ENCODE measurements at regions not wholly inside any gene's neighbourhood (a gene's known extent, or its start where the extent isn't known, plus 50 kb on each side); places are given as distances from the start of the nearest gene placed in this dataset.
"Not testable (repeated sequence)": the region's sequence is repeated elsewhere in the genome, so short reads cannot be mapped to it uniquely, and the experiment has no call there.

DNA sequence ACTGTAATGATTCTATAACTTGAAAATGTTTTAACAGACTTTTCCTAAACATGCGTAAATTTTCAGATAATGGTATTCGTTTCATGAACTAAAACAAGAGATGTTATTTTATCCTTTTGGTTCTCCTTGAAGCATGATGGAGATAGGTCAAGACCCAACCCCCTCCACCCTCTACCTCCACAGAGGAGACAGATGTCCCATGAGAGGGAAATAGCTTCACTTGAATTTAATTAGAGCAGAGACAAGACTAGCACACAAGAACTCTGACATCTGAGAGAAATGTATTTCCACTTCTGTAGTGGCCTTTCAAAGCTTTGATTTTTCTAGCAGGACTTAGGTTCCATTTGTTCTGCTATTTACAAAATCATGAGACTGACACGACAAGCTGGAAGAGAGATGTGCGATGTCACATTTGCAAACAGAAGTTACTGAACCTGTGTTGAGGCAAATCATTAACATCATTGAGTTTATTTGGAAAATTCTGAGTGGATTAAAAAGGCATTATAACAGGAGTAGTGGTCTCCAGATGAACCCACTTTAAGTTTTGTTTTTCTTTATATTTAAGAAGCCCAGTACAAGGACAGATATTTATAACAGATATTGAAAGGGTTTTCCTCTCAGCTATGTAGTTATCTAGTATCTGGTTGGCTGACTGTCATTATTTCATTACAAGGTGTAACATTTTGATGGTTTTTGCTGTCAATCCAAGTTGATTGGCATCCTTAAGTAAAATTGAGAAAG is 276.2 kb downstream of the ASXL3 start:
- DNase-seq = no peak

DNA sequence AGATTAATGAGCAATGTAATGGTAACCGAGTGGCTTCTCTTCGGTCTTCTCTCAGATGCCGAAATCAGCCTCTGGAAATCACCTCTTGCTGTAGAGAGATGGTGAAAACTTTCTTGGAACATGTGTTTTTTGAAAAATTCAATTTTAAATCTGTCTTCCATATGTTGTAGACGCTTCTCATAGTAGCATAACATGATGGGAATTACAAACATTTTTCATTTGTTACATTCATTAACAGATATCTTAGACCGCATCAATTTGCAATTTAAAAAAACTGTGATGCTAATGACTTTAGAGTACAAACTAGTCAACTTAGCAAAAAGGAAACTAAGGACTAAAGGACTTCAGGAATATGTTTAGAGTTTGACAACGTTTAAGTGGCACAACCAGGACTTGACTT is 275.2 kb downstream of the ASXL3 start:
- DNase-seq = no peak

DNA sequence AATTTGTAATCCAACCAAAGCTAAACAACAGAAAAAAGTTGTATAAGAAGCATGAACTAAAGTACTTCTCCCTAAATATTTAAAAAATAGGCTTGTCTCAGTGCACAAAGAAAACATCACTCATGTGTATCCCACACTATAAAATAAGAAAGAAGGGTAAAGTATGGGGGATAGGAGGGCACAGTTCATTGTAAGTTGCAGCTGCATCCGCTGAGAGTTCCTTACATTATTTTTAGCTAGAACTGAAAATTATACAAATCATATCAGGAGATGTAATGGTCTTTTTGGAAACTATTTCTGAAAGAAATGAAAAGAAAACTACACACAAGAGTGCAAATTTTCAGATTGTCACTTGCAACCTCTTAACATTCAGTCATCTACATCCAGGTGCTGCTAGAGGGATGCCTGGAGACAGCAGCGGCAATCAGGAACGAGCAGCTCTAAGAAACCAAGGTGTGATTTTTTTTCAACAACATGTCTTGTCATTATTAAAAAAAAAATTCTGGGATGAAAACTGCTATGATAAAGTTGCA is 273.6 kb downstream of the ASXL3 start:
- DNase-seq = no peak

DNA sequence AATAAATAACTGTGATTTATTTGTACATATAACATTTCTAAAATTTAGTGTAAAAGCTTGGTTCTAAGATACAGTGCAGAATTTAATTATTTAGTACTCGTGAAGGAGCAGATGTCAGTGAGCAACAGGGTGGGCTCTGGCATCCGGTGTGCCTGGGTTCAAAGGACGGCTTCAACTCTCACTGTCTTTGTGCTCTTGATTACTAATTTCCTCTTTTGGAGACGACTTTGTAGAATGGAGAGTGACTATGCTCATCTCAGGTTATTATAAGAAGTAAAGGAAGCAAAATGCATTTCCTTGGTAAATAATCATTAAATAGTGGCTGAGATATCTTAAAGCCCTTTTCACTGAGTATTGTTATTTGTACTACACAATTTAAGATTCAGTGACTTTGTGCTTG is 271.7 kb downstream of the ASXL3 start:
- DNase-seq = no peak

DNA sequence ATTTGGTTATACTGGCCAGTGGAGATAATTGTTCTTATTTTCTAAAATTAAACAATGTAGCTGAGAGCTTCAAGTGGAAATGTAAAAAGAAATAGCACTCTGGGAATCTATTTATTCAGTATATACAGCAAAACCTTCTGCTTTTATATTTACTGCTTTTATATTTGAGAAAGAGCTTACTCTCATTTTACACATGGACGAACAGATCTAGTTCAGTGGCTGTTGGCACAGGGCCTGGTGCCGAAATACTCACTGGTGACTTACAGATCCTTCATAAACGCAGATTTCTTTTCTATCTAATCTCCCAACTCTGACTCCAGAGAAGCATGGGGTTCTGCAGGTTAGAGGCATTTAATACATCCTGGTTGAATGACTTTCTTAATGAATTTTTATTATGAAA is 266.2 kb downstream of the ASXL3 start:
- peak; percentile 19 for DNase-seq

DNA sequence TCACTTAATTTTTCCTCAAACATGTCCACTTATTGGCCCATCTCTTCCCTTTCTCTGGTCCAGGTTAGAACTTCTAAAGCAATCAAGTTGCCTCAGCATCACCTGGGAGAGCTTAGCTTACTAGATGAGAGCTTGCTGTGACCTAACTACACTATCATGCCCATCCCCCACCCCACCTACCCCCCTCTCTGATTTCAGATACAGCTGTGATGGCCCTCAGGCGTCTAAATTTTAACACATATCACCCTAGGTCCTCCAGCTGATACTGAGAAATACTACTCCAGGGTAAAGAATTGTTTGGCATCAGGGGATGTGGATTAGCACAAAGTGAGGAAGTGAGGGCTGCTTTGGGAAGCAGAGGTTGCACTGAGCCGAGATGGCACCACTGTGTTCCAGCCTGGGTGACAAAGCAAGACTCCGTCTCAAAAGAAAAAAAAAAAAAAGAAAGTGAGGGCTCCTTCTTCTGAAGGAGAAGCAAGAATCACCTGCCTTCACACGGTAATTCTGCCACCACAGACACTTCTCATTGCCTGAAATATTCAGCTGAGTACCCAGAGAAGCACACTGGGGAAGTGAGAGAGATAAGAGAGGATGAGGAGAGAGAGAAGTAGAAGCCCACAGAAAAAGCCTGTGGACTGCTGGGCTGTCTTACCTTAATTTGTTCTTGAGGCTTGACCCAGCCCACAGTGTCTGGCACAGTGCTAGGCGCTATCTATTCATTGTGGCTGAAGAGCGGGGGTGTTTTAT is 263.4 kb downstream of the ASXL3 start:
- DNase-seq = no peak

DNA sequence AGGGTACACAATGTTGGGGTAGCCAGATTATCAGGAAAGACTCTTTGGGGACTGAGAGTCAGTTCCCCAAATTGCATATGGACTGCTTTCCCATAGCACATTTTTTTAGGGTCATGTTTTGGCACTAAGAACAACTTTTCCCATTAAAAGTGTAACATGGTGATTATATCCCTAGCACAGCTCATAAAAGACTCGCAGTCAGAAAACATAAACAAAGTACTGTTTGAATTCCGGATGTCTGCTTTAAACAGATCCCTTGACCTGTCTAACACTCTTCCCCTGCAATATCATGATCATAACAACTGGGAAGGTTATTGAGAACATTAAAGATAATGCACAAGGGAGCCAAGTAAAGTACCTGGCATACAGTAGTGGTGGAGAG is 262.2 kb downstream of the ASXL3 start:
- DNase-seq = no peak

DNA sequence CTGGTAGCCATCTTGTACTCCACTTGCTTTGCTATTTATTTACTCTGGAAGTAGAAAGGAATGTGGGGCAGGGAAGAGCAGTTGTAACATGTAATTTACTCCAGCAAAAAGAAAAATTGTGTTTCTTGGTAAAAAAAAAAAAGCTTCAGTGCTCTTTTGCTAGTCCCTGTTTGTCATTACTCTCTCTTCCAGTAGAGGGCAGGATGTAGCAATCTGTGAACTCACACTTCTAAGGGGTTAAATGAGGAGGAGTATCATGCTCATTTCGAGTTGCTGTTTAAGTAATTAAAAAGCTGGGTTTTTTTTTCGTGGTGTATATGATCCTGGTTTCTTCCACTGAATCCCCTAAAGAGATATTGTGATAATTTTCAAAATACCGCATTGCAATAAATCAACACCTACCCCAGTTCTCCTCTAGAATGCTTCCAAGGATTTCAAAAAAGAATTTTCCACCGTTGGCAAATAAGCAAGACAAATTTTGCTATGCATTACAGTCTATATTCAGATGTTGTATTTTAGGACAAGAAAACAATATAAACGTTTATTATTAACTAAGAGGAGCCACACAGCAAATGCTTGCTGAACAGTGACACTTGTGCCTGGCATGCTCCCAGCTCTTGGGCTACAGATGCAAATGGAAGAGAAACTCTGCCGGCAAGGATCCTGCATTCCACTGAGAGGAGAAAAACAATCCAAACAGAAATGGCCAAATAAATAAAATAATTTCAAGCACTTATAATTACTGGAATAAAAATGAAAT is 261.6 kb downstream of the ASXL3 start:
- peak; percentile 87 for DNase-seq

DNA sequence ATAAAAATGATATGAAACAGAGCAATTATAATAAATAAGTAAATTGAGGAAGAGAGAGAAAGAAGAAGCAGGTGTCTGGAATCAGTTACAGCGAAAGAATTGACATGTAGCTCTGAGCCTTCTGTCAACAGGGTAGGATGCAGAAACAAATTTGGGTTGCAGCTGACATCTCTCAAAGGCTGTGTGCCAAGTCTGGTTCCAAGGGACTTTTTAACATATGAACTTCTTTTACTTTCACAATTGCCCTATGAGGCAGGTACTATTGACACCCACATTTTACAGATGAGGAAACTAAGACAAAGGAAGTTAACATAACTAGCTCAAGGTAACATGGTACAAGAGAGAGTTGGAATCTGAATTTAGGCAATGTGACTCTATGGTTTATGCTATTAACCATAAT is 260.0 kb downstream of the ASXL3 start:
- peak; percentile 51 for DNase-seq

DNA sequence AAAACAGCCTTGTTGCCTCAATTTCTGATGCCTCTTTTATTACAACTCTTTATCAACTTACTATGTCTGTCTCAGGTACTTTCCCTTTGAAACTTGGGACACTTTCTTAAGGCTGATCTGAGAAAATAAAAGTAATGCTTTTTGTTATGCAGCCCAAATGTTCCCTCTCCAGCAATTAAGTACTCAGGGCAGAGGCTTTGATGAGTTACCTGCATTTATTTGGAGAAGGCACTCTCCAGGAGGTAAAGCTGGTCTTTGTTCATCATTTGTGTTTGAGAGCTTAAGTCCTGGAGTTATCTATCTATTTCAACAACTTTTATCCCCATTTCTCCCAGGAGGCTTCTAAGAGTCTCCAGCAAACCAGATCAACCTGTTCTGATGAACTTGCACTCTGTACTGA is 259.2 kb downstream of the ASXL3 start:
- DNase-seq = no peak

DNA sequence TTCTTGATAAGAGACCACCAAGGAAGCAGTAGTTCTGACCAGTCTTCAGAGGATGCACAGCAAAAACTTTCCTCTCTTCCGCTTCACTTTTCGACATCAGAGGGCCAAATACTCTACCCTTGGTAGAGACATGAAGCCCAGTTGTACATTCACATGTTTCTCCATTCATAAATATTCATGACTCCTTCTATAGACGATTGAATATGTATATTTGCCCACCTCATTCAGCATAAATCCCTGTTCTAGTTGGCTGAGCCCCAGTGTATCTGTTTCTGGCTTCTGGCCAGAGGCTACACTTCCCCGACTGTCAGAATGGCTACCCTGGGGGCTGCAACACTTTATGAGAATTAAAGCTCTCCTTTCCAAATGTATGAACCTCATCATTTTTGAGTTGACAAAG is 258.5 kb downstream of the ASXL3 start:
- DNase-seq = peak; percentile 33

DNA sequence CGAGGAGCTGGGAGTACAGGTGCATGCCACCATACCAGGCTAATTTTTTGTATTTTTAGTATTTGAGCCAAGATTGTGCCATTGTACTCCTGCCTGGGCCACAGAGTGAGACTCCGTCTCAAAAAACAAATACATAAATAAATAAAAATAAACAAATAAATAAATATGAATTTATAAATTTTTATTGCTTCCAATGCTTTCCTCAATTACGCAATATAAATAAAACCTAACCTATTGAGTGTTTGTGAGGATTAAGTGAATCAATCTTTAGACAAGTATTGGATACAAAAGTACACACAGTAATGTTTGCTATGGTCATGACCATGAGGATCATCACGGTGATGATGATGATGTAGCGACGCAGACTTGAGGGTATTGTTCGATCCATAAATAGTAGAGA is 257.4 kb downstream of the ASXL3 start:
- DNase-seq = no peak

DNA sequence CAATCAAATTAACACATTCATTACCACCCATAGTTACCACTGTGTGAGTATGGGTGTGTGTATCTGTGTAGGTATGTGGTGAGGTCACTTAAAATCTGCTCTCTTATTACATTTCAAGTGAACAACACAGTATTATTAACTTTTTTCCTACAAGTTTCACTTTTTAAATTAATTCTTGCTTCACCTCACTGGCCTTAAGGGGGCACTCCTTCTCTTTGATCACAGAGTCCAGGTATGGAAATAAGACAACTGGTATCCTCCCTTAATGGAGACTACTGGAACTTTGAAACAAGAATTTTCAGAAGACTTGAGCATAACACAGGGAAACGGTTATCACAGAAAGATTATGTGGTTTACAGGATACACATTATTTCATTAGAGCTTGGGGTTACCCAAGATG is 255.8 kb downstream of the ASXL3 start:
- no peak for DNase-seq

DNA sequence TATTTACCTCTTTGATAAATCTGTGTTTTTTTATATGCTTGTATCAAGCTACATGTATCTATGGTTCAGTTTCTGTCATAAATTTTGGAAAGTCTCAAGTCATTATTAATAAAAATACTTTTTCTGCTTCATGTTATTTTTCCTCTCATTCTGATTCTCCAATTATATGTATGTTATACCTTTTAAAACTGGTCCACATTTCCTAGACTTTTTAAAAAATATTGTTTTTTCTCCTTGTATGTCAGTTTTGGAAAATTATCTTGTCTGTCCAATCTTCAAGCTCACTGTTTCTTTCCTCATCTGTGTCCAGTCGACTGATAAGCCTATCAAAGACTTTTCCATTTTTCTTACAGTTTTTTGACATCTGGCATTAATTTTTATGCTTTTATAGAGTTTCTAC is 253.4 kb downstream of the ASXL3 start:
- DNase-seq = no peak

DNA sequence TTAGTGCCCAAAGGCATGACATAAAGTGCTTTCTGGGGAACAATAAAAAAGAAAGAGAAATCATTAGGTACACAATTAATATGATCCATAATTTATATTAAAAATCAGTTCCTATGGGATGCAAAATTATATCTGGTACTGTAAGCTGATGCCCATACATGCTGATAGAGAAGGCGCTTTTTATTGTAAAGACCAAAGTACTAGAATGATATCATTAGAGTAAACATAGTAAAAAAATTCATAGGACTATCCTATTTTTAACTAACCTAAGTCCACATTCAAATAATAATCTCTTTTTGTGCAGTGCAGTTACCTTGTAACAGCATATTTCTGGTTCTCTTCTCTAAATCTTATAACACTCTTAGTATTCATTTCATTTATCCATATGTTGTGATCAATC is 252.2 kb downstream of the ASXL3 start:
- DNase-seq = no peak

DNA sequence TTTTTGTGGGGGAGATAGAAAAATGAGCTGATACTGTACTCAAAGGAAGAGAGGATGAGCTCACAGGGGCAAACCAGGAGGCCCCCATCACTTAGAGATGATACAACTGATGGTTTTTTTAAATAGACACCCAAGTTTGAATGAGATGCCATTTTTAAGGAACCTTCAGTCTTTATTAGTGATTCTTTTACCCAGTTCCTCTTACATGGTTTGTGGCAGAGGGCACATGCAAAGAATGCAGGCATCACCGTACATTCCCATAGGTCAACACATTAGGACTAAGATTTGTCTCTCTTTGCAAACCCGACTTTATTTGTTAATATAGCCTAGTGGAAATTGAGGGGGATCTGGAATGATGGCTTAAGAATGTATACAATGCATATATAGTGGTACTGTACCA is 250.9 kb downstream of the ASXL3 start:
- no peak for DNase-seq

DNA sequence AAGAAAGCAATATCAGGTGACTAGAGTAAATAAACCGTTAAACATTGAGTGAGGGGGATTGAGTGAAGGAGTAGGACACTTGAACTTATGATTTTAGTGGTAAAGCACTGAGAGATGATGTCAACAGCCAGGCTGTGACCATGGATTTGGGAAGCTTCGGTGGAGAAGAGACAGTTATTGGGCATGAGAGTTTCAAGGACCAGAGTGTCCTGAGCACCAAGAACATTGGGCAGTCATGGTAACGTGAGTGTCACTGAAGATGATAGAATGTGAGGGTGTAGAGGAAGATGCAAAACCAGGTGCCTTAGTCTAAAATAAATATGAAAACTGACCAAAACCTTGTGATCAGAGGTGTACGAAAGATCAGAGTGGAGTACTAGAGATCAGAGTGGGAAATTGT is 248.1 kb downstream of the ASXL3 start:
- DNase-seq = no peak

DNA sequence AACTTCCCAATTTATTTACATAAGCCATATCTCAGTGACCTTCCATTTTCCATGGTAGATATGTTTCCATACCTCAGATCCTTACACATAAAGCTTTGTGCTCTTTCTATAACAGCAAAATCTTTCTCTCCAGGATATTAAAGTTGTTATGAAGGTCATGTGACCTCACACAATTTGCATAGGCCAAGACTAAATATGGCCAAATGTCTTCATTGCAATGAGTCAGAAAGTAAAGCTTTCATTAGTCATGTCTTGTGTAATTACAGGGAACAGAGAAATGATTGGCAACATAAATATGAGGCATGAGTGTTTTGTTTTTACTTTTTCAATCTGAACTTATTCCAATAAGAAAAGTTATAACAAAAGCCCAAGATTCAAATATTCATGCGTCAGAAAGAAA is 243.5 kb downstream of the ASXL3 start:
- DNase-seq = no peak

DNA sequence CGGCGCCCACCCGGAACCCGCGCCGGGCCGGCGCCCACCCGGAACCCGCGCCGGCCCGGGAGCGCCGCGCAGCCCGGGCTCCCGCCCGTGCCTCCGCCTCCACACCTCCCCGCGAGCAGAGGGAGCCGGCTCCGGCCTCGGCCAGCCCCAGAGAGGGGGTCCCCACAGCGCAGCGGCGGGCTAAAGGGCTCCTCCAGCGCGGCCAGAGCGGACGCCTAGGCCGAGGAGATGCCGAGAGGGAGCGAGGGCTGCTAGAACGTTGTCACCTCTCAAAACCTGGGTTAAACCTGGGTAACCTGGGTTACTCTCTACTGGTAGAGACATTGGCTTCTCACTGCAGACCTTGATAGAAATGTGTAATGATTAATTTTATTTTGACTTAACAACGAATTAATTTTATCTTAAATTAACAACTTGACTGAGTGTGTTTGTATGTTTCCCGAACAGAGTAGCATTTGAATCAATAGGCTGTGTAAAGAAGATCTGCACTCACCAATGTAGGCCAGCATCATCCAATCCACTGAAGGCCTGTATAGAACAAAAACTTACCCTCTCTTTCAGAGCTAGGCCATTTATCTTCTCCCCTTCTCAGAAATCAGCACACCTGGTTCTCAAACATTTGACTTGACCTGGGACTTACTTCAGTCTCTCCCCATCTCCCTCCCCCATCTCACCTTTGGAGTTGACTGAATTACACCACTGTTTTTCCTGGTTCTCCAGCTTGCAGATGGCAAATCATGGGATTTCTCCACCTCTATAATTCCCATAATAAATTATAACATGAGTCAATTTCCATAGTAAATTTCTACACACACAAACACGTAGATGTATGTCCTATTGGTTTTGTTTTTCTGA is 242.7 kb downstream of the ASXL3 start:
- DNase-seq = no peak

DNA sequence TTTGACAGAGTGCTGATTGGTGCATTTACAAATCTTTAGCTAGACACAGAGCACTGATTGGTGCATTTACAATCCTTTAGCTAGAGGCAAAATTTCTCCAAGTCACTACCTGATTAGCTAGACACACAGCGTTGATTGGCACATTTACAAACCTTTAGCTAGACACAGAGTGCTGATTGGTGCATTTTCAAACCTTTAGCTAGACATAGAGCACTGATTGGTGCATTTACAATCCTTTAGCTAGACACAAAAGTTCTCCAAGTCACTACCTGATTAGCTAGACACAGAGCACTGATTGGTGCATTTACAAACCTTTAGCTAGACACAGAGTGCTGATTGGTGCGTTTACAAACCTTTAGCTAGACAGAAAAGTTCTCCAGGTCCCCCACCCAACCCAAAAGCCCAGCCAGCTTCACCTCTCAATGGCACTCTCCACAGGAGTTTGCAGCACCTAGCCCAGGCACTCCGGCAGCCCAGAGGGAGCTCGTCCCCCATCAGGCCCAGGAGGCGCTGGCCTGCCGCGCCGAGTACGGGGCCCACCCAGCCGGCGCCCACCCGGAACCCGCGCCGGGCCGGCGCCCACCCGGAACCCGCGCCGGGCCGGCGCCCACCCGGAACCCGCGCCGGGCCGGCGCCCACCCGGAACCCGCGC is 241.8 kb downstream of the ASXL3 start:
- DNase-seq = not testable (repeated sequence)

DNA sequence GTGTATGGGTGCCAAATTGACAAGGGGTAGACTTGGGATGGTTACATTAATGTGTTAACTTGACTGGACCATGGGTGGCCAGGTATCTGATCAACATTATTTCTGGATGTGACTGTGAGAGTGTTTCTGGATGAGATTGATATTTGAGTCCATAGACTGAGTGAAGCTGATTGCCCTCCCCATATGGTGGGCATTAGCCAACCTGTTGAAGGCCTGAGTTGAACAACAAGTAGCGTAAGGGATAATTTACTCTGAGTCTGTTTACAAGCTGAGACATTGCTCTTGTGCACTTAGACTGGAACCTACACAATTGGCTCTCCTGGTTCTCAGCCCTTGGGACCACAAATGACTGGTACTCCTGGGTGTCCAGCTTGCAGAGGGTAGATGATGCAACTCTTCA is 240.1 kb downstream of the ASXL3 start:
- DNase-seq = no peak

DNA sequence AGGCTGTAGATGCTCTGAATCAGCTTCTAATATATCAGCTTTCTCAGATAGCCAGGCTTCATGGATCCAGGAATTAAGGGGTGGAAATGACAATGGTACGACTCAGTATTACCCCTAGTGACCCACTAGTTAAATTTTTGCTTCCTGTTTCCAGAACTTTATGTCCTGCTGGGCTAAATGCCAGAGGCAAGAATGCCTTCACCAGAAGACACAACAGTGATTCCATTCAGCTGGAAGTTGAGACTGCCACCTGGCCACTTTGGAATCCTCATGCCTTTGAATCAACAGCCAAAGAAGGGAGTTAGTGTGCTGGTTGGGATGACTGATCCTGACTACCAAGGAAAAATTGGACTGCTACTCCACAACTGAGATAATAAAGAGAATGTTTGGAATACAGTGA is 239.1 kb downstream of the ASXL3 start:
- DNase-seq = no peak

All from tongue (tissue), 1 donor.